ENCODE measurements at regions not wholly inside any gene's neighbourhood (a gene's known extent, or its start where the extent isn't known, plus 50 kb on each side); places are given as distances from the start of the nearest gene placed in this dataset.

- no peaks in the 10 kb centered on the region for H3K9me3 Mint-ChIP-seq (ENCODE audit: unreplicated experiment)
- H3K27ac Mint-ChIP-seq (ENCODE audit: unreplicated experiment), result no peak overlapping the region
- H3K4me1 Mint-ChIP-seq (ENCODE audit: low read depth, unreplicated experiment), result no peaks in the 10 kb centered on the region
- TF ChIP-seq, protein P1, sequence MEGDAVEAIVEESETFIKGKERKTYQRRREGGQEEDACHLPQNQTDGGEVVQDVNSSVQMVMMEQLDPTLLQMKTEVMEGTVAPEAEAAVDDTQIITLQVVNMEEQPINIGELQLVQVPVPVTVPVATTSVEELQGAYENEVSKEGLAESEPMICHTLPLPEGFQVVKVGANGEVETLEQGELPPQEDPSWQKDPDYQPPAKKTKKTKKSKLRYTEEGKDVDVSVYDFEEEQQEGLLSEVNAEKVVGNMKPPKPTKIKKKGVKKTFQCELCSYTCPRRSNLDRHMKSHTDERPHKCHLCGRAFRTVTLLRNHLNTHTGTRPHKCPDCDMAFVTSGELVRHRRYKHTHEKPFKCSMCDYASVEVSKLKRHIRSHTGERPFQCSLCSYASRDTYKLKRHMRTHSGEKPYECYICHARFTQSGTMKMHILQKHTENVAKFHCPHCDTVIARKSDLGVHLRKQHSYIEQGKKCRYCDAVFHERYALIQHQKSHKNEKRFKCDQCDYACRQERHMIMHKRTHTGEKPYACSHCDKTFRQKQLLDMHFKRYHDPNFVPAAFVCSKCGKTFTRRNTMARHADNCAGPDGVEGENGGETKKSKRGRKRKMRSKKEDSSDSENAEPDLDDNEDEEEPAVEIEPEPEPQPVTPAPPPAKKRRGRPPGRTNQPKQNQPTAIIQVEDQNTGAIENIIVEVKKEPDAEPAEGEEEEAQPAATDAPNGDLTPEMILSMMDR (IDR thresholded peaks at IDR 0.05; ENCODE audit: insufficient read depth in 1 of 2, low read depth in 1 of 2, low read length in 1 of 2, severe bottlenecking in 1 of 2, unreplicated experiment in 1 of 2), result no peak
- no peak overlapping the region for H3K4me3 Mint-ChIP-seq (ENCODE audit: unreplicated experiment)
- intact Hi-C loops (cut with micrococcal nuclease; ENCODE audit: unreplicated experiment), result no loop called here
- H3K4me3 ChIP-seq (ENCODE audit: low read depth, low read length), result no peak overlapping the region
- no peaks in the 10 kb centered on the region for H3K36me3 Mint-ChIP-seq (ENCODE audit: insufficient read depth, unreplicated experiment)
- no peaks in the 10 kb centered on the region for H3K36me3 ChIP-seq (ENCODE audit: control insufficient read depth, insufficient read depth, low read length)
- no peaks in the 10 kb centered on the region for H3K9me3 ChIP-seq
- H3K27me3 ChIP-seq (replicated peaks; ENCODE audit: control insufficient read depth, insufficient read depth, low read length), result no peaks in the 10 kb centered on the region
- DNase-seq, result no peak
- H3K27me3 Mint-ChIP-seq (ENCODE audit: insufficient read depth, unreplicated experiment), result no peaks in the 10 kb centered on the region
- no TSS peak for BruUV-seq (replicated peaks)
- ChIA-PET POLR2A (no interaction called here), CTCF (no interaction called here)
- no peaks in the 10 kb centered on the region for H3K4me1 ChIP-seq
Observed at GRCh38 chr1:79845936-79846335, 839.4 kb upstream of the ADGRL4 start.

DNA sequence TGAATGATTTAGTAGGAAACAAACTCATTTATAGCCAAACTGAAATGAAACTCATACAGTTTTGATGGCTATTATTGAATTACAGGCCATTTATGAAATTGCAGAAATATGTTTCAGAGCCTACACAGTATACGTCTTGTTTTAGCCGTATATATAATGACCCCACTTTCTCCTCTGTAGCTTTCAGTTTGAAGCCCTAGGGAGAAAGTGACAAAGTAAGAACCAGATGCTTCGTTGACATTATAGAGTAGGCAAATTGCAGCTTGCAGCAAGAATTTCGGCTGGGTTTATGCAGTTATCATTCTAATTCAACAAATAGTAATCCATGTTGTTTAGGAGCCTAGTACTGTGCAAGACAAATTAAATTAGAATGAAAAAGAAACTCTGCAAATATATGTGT lies 836.3 kb upstream of the ADGRL4 start:
- intact Hi-C loops (cut with micrococcal nuclease; ENCODE audit: unreplicated experiment), result no loop called here
- no peak overlapping the region for H3K27ac Mint-ChIP-seq (ENCODE audit: unreplicated experiment)
- DNase-seq, result no peak
- H3K4me1 Mint-ChIP-seq (ENCODE audit: low read depth, unreplicated experiment), result no peaks in the 10 kb centered on the region
- CTCF ChIA-PET, result no interaction called here
- TF ChIP-seq, protein P1 (IDR thresholded peaks at IDR 0.05; ENCODE audit: insufficient read depth in 1 of 2, low read depth in 1 of 2, low read length in 1 of 2, severe bottlenecking in 1 of 2, unreplicated experiment in 1 of 2), result no peak
- H3K4me3 Mint-ChIP-seq (ENCODE audit: unreplicated experiment), result no peak overlapping the region
- no peaks in the 10 kb centered on the region for H3K27me3 Mint-ChIP-seq (ENCODE audit: insufficient read depth, unreplicated experiment)
- no peaks in the 10 kb centered on the region for H3K4me1 ChIP-seq
- no peaks in the 10 kb centered on the region for H3K9me3 Mint-ChIP-seq (ENCODE audit: unreplicated experiment)
- no peaks in the 10 kb centered on the region for H3K27me3 ChIP-seq (replicated peaks; ENCODE audit: control insufficient read depth, insufficient read depth, low read length)
- no peaks in the 10 kb centered on the region for H3K9me3 ChIP-seq
- BruUV-seq (replicated peaks), result no TSS peak
- no peak overlapping the region for H3K4me3 ChIP-seq (ENCODE audit: low read depth, low read length)
- no peaks in the 10 kb centered on the region for H3K36me3 ChIP-seq (ENCODE audit: control insufficient read depth, insufficient read depth, low read length)
- H3K36me3 Mint-ChIP-seq (ENCODE audit: insufficient read depth, unreplicated experiment), result no peaks in the 10 kb centered on the region
- POLR2A ChIA-PET, result no interaction called here

- ChIA-PET CTCF (no interaction called here), POLR2A (no interaction called here)
- H3K4me3 Mint-ChIP-seq (ENCODE audit: unreplicated experiment), result no peak overlapping the region
- H3K9me3 ChIP-seq, result no peaks in the 10 kb centered on the region
- no peak overlapping the region for H3K4me3 ChIP-seq (ENCODE audit: low read depth, low read length)
- H3K27ac Mint-ChIP-seq (ENCODE audit: unreplicated experiment), result no peak overlapping the region
- intact Hi-C loops (cut with micrococcal nuclease; ENCODE audit: unreplicated experiment), result no loop called here
- no TSS peak for BruUV-seq (replicated peaks)
- H3K27me3 ChIP-seq (replicated peaks; ENCODE audit: control insufficient read depth, insufficient read depth, low read length), result no peaks in the 10 kb centered on the region
- no peaks in the 10 kb centered on the region for H3K36me3 Mint-ChIP-seq (ENCODE audit: insufficient read depth, unreplicated experiment)
- TF ChIP-seq, protein P1 (IDR thresholded peaks at IDR 0.05; ENCODE audit: insufficient read depth in 1 of 2, low read depth in 1 of 2, low read length in 1 of 2, severe bottlenecking in 1 of 2, unreplicated experiment in 1 of 2), result no peak
- no peaks in the 10 kb centered on the region for H3K4me1 ChIP-seq
- no peaks in the 10 kb centered on the region for H3K4me1 Mint-ChIP-seq (ENCODE audit: low read depth, unreplicated experiment)
- H3K36me3 ChIP-seq (ENCODE audit: control insufficient read depth, insufficient read depth, low read length), result no peaks in the 10 kb centered on the region
- H3K9me3 Mint-ChIP-seq (ENCODE audit: unreplicated experiment), result no peaks in the 10 kb centered on the region
- no peak for DNase-seq
- no peaks in the 10 kb centered on the region for H3K27me3 Mint-ChIP-seq (ENCODE audit: insufficient read depth, unreplicated experiment)
Observed at GRCh38 chr1:79839882-79840281, 833.4 kb upstream of the ADGRL4 start.

Data from Caco-2 (cell line).